Astrocyte of the cerebellum (primary cell): ENCODE measurements at regions not wholly inside any gene's neighbourhood (a gene's known extent, or its start where the extent isn't known, plus 50 kb on each side); places are given as distances from the start of the nearest gene placed in this dataset.

ENCODE experiments used
- DNase-seq: peaks from one replicate; pipeline ENCODE4 v3.0.0-alpha.2; 2011; ENCODE audit warnings: low read depth
- H3K4me3 ChIP-seq: 2 replicates; pipeline ENCODE4 v1.5.1; 2011; ENCODE audit warnings: mild to moderate bottlenecking, low read depth, low read length, moderate library complexity
- in situ Hi-C: cut with HindIII; loops from 2 replicates; pipeline ENCODE4 v1.10.0; 2017; ENCODE audit warnings: low sequenced_read_pairs
- TF ChIP-seq, protein P1 (sequence below): IDR thresholded peaks from 2 replicates; pipeline ENCODE4 v1.5.1; 2012; ENCODE audit warnings: low read length, low read depth, moderate library complexity, mild to moderate bottlenecking; ENCODE audit errors: missing control alignments

DNA sequence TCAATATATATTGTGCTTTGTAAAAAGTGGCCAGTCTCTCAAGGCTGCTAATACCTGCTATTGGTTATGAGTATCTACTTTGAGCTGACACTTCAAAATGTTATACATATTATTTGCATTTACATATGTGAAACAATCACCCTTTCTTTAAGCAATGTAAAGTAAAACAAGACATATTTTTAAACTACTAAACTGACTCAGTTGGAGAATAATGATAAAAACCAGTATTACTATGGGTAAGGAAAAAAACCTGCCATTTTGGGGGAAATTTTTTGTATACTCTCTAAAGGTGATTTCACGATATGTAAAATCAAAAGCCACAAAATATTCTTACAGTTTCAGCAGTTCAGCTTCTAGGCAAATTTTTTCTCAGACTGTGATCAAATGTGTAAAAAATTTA, 232.3 kb downstream of the PRL start:
- DNase-seq: no peak

DNA sequence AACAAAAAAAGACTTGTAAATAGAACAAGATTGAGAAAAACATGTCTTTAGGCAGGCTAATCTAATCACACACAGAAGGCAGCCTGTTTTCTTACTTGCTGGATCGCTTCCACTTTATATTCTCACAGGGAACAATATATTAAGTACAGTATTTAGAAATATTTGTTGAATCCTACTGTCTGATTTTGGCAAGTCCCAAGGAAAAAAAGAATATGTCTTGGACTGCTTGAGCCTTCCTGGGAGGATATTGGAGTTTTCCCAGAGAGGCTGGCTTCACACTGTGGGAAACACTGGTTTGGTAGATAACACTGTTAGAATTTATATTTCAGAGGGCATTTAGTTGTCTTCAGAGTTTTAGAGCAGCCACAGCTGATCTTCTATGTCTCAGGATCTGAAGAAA, 229.7 kb downstream of the PRL start:
- H3K4me3 ChIP-seq: no peak overlapping the region
- TF ChIP-seq, protein P1, sequence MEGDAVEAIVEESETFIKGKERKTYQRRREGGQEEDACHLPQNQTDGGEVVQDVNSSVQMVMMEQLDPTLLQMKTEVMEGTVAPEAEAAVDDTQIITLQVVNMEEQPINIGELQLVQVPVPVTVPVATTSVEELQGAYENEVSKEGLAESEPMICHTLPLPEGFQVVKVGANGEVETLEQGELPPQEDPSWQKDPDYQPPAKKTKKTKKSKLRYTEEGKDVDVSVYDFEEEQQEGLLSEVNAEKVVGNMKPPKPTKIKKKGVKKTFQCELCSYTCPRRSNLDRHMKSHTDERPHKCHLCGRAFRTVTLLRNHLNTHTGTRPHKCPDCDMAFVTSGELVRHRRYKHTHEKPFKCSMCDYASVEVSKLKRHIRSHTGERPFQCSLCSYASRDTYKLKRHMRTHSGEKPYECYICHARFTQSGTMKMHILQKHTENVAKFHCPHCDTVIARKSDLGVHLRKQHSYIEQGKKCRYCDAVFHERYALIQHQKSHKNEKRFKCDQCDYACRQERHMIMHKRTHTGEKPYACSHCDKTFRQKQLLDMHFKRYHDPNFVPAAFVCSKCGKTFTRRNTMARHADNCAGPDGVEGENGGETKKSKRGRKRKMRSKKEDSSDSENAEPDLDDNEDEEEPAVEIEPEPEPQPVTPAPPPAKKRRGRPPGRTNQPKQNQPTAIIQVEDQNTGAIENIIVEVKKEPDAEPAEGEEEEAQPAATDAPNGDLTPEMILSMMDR: no peak
- DNase-seq: no peak
- in situ Hi-C loops: no loop called here

More for the DNA sequence above, 232.3 kb downstream of the PRL start:
- H3K4me3 ChIP-seq: no peak overlapping the region
- in situ Hi-C loops: no loop called here
- TF ChIP-seq, protein P1: no peak

DNA sequence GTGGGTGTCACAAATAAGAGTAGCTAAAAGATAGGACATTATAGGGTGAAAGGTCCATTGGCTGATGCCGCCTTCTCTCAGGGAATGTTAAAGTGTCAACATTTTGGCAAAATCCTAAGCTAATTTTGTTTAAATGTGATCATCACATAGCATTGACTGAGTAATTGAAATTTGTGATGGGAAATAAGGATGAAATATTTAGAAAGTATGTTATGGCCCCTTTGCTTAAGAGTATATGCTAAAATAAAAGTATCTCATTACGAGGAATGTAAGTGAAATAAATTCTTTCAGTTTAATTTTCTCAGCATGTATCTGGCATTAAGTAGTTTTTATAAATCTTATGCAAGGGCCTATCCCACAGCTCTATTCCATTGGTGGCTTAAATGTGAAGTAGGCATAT, 229.2 kb downstream of the PRL start:
- TF ChIP-seq, protein P1: no peak
- no peak for DNase-seq
- no peak overlapping the region for H3K4me3 ChIP-seq
- in situ Hi-C loops: no loop called here

DNA sequence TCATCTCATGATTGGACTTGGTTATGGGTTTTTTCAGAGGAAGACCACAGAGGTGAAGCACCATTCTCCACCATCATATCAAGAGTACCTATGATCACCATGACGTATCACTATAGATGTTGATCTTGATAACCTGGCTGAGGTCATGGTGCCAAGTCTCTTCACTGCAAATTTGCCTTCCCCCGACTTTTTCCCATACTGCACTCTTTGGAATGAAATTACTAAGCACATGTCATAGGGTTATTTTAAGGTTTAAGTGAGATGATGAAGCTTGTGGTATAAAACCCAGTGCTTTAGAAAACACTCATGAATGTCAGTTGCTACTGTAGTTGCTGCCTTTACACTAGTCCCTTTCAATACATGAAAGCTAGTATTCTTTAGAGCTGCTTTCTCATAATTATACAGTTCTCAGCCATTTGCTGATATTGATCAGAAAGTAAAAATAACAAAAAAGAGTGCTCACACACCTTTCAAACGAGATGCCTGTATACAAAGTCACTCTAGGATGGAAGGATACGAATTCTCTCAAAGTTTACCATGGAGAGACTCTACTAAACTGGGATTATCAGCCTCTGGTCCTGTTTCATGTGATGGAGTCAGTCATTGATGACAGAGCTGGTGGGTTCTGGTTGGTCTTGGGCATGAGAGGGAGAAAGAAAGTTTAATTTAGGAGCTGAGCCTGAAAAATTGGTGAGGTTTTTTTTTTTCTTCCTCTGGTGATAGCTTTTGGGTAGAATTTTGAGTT, 228.1 kb downstream of the PRL start:
- DNase-seq: no peak
- in situ Hi-C loops: no loop called here
- H3K4me3 ChIP-seq: no peak overlapping the region
- TF ChIP-seq, protein P1: no peak

DNA sequence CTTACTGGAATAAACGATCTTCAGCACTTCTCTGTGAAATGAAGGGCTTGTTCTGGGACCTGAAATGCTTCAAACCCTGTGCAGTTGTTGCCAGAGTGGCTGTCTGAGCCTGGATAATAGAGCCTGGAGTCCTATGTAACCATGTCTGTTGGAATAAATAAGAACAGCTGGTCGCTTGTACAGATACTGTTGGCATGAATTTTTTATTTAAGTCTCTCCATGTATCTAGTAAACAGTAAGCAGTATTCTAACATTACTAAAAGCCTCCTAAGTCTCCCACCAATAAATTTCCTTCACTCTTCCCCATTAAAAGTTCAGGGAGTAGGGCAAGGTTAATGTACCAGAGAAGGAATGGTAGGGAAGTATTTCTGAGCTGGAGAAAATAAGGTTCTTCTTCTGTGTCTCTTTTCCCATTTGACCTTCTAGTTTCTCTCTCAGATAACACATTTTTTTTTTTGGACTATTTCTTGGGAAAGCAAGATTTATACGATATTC, 227.5 kb downstream of the PRL start:
- TF ChIP-seq, protein P1: no peak
- in situ Hi-C loops: no loop called here
- no peak for DNase-seq
- H3K4me3 ChIP-seq: no peak overlapping the region

DNA sequence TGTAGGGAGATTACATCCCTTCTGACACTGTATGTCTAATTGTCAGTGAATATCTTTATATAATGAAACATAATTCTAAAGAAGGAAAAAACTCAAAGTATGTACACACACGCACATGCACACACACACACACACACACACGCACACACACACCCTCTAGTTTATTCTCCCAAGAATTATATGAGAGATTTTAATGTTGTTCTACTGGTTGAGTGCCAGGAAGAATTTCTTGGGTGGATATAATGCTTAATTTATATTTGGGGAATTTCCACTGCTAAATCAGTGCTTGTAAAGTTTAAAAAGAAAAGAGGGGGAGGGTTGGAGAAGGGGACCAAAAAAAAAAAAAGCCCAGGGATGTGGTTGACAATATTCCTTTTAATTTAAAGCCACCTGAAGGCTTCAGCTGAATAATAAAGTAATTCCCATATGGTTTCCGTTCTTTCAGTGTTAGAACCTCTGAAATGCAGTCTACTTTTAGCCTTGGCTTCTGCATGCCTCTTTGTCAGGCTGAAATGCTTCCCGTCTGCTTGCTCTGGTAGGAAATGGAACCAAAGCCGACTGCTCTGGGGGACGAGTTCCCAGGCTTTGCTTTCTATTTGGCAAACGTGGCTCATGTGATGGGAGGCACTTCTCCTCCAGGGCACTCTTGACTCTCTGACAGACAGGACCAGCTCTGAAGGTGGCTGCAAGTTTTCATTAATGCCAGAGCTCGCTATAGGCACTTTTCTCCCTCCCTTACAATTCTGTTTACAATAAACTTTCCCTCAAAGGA, 225.4 kb downstream of the PRL start:
- no peak for DNase-seq
- in situ Hi-C loops: no loop called here
- TF ChIP-seq, protein P1: no peak
- no peak overlapping the region for H3K4me3 ChIP-seq
